HepG2 (cell line): ENCODE measurements at regions not wholly inside any gene's neighbourhood (a gene's known extent, or its start where the extent isn't known, plus 50 kb on each side); places are given as distances from the start of the nearest gene placed in this dataset.

Source experiments
- ADNP ChIP-seq: sonication (generic); formaldehyde crosslinking; IDR thresholded peaks from 2 replicates; pipeline ENCODE4 v1.4.0; 2020; ENCODE audit warnings: missing genetic modification reagents
- ARID5B ChIP-seq: IDR thresholded peaks from 2 replicates; pipeline ENCODE4 v1.4.0; 2020; ENCODE audit warnings: mild to moderate bottlenecking, missing genetic modification reagents
- HMGA1 ChIP-seq: sonication (generic); formaldehyde crosslinking; conservative IDR thresholded peaks from 2 replicates; pipeline ENCODE4 v1.4.0; 2020; ENCODE audit warnings: missing genetic modification reagents
- HNF4G ChIP-seq, 2 experiments: sonication (generic) in 1 of 2; formaldehyde crosslinking in 1 of 2; IDR thresholded peaks; 2 replicates each; pipeline versions ENCODE4 v1.4.0 to v1.6.1; 2011 to 2020; ENCODE audit warnings: borderline replicate concordance in 2 of 2, low read depth in 2 of 2, mild to moderate bottlenecking in 2 of 2, low read length in 1 of 2, missing genetic modification reagents in 1 of 2, moderate library complexity in 1 of 2
- HOXA9 ChIP-seq: sonication (generic); formaldehyde crosslinking; IDR thresholded peaks from 2 replicates; pipeline ENCODE4 v1.8.1; 2022; ENCODE audit warnings: missing genetic modification reagents, mild to moderate bottlenecking, moderate library complexity, borderline replicate concordance
- KDM5B ChIP-seq: sonication (generic); formaldehyde crosslinking; IDR thresholded peaks from 2 replicates; pipeline ENCODE4 v1.4.0; 2020; ENCODE audit warnings: missing genetic modification reagents, mild to moderate bottlenecking, borderline replicate concordance
- MIXL1 ChIP-seq: IDR thresholded peaks from 2 replicates; pipeline ENCODE4 v1.6.1; 2016
- PHF21A ChIP-seq: sonication (generic); formaldehyde crosslinking; IDR thresholded peaks from 2 replicates; pipeline ENCODE4 v1.5.0; 2020; ENCODE audit warnings: mild to moderate bottlenecking, missing genetic modification reagents
- RBAK ChIP-seq: sonication (generic); formaldehyde crosslinking; IDR thresholded peaks from 2 replicates; pipeline ENCODE4 v1.5.1; 2020; ENCODE audit warnings: mild to moderate bottlenecking, missing genetic modification reagents
- SOX5 ChIP-seq: IDR thresholded peaks from 2 replicates; pipeline ENCODE4 v1.6.1; 2016; ENCODE audit warnings: borderline replicate concordance
- SRSF9 ChIP-seq: fragments of 200-400 bp; formaldehyde crosslinking; IDR thresholded peaks from 2 replicates; pipeline ENCODE4 v1.6.1; 2018; ENCODE audit warnings: borderline replicate concordance, mild to moderate bottlenecking, low read depth, low read length; ENCODE audit not compliant: insufficient read depth, poor library complexity, severe bottlenecking
- TBX2 ChIP-seq: sonication (generic); formaldehyde crosslinking; IDR thresholded peaks from 2 replicates; pipeline ENCODE4 v1.5.0; 2020; ENCODE audit warnings: missing genetic modification reagents, mild to moderate bottlenecking, borderline replicate concordance
- TGIF2 ChIP-seq: IDR thresholded peaks from 2 replicates; pipeline ENCODE4 v1.6.1; 2016; ENCODE audit warnings: control low read depth, missing compliant biosample characterization
- TRIM22 ChIP-seq: fragments of 450-650 bp; IDR thresholded peaks from 2 replicates; pipeline ENCODE4 v1.6.1; 2017
- ZNF136 ChIP-seq: sonication (generic); formaldehyde crosslinking; IDR thresholded peaks from 2 replicates; pipeline ENCODE4 v1.8.1; 2022; ENCODE audit warnings: low read depth, mild to moderate bottlenecking, moderate library complexity, missing genetic modification reagents
- ZNF281 ChIP-seq: sonication (generic); formaldehyde crosslinking; IDR thresholded peaks from 2 replicates; pipeline ENCODE4 v1.4.0; 2020; ENCODE audit warnings: missing genetic modification reagents, borderline replicate concordance
- ZNF33B ChIP-seq: sonication (generic); formaldehyde crosslinking; IDR thresholded peaks from 2 replicates; pipeline ENCODE4 v1.5.1; 2020; ENCODE audit warnings: mild to moderate bottlenecking, missing genetic modification reagents
- ZNF749 ChIP-seq: sonication (generic); formaldehyde crosslinking; IDR thresholded peaks from 2 replicates; pipeline ENCODE4 v1.8.0; 2022; ENCODE audit warnings: mild to moderate bottlenecking, missing genetic modification reagents, moderate library complexity, borderline replicate concordance
- ZNF781 ChIP-seq: sonication (generic); formaldehyde crosslinking; IDR thresholded peaks from 2 replicates; pipeline ENCODE4 v1.5.1; 2020; ENCODE audit warnings: borderline replicate concordance, mild to moderate bottlenecking, missing genetic modification reagents; ENCODE audit errors: not compliant biosample characterization
- ZNF891 ChIP-seq: sonication (generic); formaldehyde crosslinking; IDR thresholded peaks from 2 replicates; pipeline ENCODE4 v1.5.0; 2020; ENCODE audit warnings: mild to moderate bottlenecking, missing genetic modification reagents

- TF ChIP-seq HNF4G (IDR thresholded peaks at IDR 0.05; ENCODE audit: borderline replicate concordance, low read depth, low read length) (peak; percentile 56; the same call in 1 of the 2 replicates), HNF4G (CRISPR knock-in tag; IDR thresholded peaks at IDR 0.05; ENCODE audit: borderline replicate concordance, low read depth) (peak; percentile 53; the same call in 1 of the 2 replicates), ZNF891 (CRISPR knock-in tag) (peak; percentile 91; the same call in 1 of the 2 replicates), HOXA9 (CRISPR knock-in tag) (peak; percentile 72; the same call in 1 of the 2 replicates), ZNF281 (CRISPR knock-in tag) (peak; percentile 78; the same call in 1 of the 2 replicates), TBX2 (peak; percentile 94), KDM5B (CRISPR knock-in tag) (peak; percentile 81), ARID5B (CRISPR knock-in tag) (peak; percentile 92), ZNF781 (peak; percentile 73), ADNP (no peak), TGIF2 (CRISPR knock-in tag) (peak; percentile 61; the same call in 1 of the 2 replicates), MIXL1 (peak; percentile 89), ZNF136 (CRISPR knock-in tag) (peak; percentile 62; the same call in 1 of the 2 replicates), PHF21A (CRISPR knock-in tag) (peak; percentile 87), HMGA1 (CRISPR knock-in tag) (no peak), ZNF749 (0 out of 2 replicates have a peak, but pooled peaks have one; percentile 67), SOX5 (CRISPR knock-in tag) (peak; percentile 78), SRSF9 (no peak), TRIM22 (no peak), RBAK (CRISPR knock-in tag) (peak; percentile 40; the same call in 1 of the 2 replicates), ZNF33B (CRISPR knock-in tag) (0 out of 2 replicates have a peak, but pooled peaks have one; percentile 73)
Measured at GRCh38 chr20:53738039-53738944, 144.7 kb upstream of the ZNF217 start (continued).
